ENCODE measurements at regions not wholly inside any gene's neighbourhood (a gene's known extent, or its start where the extent isn't known, plus 50 kb on each side); places are given as distances from the start of the nearest gene placed in this dataset.

DNA sequence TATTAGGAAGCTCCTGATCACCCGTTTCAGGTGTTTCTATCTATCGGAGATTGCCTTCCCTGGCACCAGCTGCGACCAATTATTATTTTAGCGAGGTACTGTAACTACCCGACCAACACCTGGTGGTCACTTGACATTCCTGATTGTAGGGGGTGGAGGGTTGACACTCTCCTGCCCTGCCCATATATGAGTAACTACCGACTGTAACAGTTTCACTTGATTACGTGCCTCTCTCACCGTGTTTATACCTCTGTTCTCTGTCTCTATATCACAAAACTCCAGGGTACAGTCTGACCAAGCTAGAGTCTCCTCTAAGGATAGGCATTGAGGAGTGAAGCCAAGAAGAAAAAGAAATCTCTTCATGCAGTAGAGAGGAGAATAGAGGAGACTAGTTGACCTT lies 268.0 kb upstream of the LRATD1 start:
- ATAC-seq (no peak), DNase-seq (no peak)
- Histone ChIP-seq H3K9me3 (no peaks in the 10 kb centered on the region), H3K4me3 (no peak overlapping the region), H3K27me3 (no peaks in the 10 kb centered on the region), H3K36me3 (no peaks in the 10 kb centered on the region), H3K27ac (no peak overlapping the region), H3K4me1 (no peaks in the 10 kb centered on the region)
- WGBS, 4 donors: 82 to 91% (median 88%) methylated on average over 8 of the region's 8 CpGs
- no peak for TF ChIP-seq CTCF (IDR thresholded peaks at IDR 0.05)
- no peak for TF ChIP-seq POLR2A (IDR thresholded peaks at IDR 0.05)
- intact Hi-C loops (cut with DNase I): no loop called here

GRCh38 chr2:14385043-14385442 lies 247.5 kb upstream of the LRATD1 start:
- no peak for ATAC-seq

DNA sequence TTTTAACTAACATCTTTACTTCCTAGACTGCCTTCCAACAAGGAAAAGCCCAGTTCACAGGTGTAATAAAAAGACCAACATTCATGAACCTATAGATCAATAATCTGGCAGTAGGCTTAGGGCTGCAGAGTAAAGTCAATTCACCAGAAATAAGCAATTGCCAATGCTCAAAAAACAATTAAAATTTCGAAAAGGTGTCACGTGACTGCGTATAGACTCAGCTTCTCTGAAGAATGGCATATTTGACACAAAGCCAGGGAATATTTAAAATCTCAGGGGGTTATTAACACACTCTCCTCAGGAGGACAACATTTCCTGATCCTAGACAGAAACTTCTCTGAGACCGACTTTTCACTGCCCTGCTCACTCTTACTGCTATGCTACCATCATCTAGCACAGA lies 245.2 kb upstream of the LRATD1 start:
- Histone ChIP-seq H3K27ac (no peak overlapping the region), H3K27me3 (no peaks in the 10 kb centered on the region), H3K9me3 (no peaks in the 10 kb centered on the region), H3K4me3 (no peak overlapping the region), H3K36me3 (no peaks in the 10 kb centered on the region), H3K4me1 (no peaks in the 10 kb centered on the region)
- TF ChIP-seq CTCF (IDR thresholded peaks at IDR 0.05): no peak
- no peak for DNase-seq
- no peak for ATAC-seq
- 70 to 83% (median 78%) methylated on average over 4 of the region's 4 CpGs for WGBS, 4 donors
- intact Hi-C loops (cut with DNase I): no loop called here

More at GRCh38 chr2:14385043-14385442, 247.5 kb upstream of the LRATD1 start:
- Histone ChIP-seq H3K27me3 (no peaks in the 10 kb centered on the region), H3K4me3 (no peak overlapping the region), H3K27ac (no peak overlapping the region), H3K4me1 (no peaks in the 10 kb centered on the region), H3K36me3 (no peaks in the 10 kb centered on the region), H3K9me3 (no peaks in the 10 kb centered on the region)
- no peak for DNase-seq
- WGBS, 4 donors: 39 to 46% (median 41%) methylated on average over 4 of the region's 4 CpGs
- no peak for TF ChIP-seq POLR2A (IDR thresholded peaks at IDR 0.05)
- no peak for TF ChIP-seq CTCF (IDR thresholded peaks at IDR 0.05)
- intact Hi-C loops (cut with DNase I): no loop called here

GRCh38 chr2:14388724-14389123 lies 243.8 kb upstream of the LRATD1 start:
- intact Hi-C loops (cut with DNase I): no loop called here
- H3K27ac ChIP-seq: no peak overlapping the region
- ATAC-seq (no peak), DNase-seq (no peak)
- no peaks in the 10 kb centered on the region for H3K36me3 ChIP-seq
- no peaks in the 10 kb centered on the region for H3K27me3 ChIP-seq
- no peaks in the 10 kb centered on the region for H3K9me3 ChIP-seq
- H3K4me3 ChIP-seq: no peak overlapping the region
- H3K4me1 ChIP-seq: no peaks in the 10 kb centered on the region
- peak in 3 of 12 donors; percentile 20 to 59 (median 46) for TF ChIP-seq CTCF (IDR thresholded peaks at IDR 0.05)
- TF ChIP-seq POLR2A (IDR thresholded peaks at IDR 0.05): no peak
- WGBS, 4 donors: 72 to 86% (median 81%) methylated on average over 2 of the region's 2 CpGs

Data from heart left ventricle (tissue), 16 donors.